ENCODE measurements at regions not wholly inside any gene's neighbourhood (a gene's known extent, or its start where the extent isn't known, plus 50 kb on each side); places are given as distances from the start of the nearest gene placed in this dataset.

DNA sequence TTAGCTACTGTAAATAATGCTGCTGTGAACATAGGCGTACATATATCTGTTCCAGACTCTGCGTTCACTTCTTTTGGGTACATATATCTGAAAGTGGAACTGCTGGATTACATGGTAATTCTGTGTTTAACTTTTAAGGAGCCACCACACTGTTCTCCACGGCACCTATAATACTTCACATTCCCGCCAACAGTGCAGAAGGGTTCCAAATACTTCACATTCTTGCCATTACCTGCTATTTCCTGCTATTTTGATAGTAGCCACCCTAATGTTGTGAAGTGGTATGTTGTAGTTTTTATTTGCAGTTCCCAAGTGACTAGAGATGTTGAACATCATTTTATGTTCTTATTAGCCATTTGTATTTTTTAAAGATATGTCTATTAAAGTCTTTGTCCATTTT lies 377.4 kb upstream of the SLC10A2 start:
- TF ChIP-seq, protein P1, sequence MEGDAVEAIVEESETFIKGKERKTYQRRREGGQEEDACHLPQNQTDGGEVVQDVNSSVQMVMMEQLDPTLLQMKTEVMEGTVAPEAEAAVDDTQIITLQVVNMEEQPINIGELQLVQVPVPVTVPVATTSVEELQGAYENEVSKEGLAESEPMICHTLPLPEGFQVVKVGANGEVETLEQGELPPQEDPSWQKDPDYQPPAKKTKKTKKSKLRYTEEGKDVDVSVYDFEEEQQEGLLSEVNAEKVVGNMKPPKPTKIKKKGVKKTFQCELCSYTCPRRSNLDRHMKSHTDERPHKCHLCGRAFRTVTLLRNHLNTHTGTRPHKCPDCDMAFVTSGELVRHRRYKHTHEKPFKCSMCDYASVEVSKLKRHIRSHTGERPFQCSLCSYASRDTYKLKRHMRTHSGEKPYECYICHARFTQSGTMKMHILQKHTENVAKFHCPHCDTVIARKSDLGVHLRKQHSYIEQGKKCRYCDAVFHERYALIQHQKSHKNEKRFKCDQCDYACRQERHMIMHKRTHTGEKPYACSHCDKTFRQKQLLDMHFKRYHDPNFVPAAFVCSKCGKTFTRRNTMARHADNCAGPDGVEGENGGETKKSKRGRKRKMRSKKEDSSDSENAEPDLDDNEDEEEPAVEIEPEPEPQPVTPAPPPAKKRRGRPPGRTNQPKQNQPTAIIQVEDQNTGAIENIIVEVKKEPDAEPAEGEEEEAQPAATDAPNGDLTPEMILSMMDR (IDR thresholded peaks at IDR 0.05) = no peak
- no peak for TF ChIP-seq POLR2A (IDR thresholded peaks at IDR 0.05)
